Endothelial cell (in vitro differentiated cells): ENCODE measurements at regions not wholly inside any gene's neighbourhood (a gene's known extent, or its start where the extent isn't known, plus 50 kb on each side); places are given as distances from the start of the nearest gene placed in this dataset.

Experiments
- DNase-seq: peaks from one replicate; pipeline ENCODE4 v3.0.0; 2021; ENCODE audit warnings: low spot score
- H3K27ac Mint-ChIP-seq: one replicate; pipeline ENCODE4 v1.8.0; 2021; ENCODE audit warnings: mixed read lengths, inconsistent platforms; ENCODE audit not compliant: unreplicated experiment
- H3K27me3 Mint-ChIP-seq: one replicate; pipeline ENCODE4 v1.8.0; 2021; ENCODE audit warnings: mild to moderate bottlenecking, moderate library complexity, mixed read lengths, inconsistent platforms; ENCODE audit not compliant: unreplicated experiment
- H3K36me3 Mint-ChIP-seq: one replicate; pipeline ENCODE4 v1.8.0; 2021; ENCODE audit warnings: mild to moderate bottlenecking, low read depth, mixed read lengths, inconsistent platforms; ENCODE audit not compliant: unreplicated experiment
- H3K4me1 Mint-ChIP-seq: one replicate; pipeline ENCODE4 v1.8.0; 2021; ENCODE audit warnings: mild to moderate bottlenecking, mixed read lengths, inconsistent platforms; ENCODE audit not compliant: unreplicated experiment
- H3K4me3 Mint-ChIP-seq: one replicate; pipeline ENCODE4 v1.8.0; 2021; ENCODE audit warnings: mild to moderate bottlenecking, mixed read lengths, inconsistent platforms; ENCODE audit not compliant: unreplicated experiment
- H3K9me3 Mint-ChIP-seq: one replicate; pipeline ENCODE4 v1.8.0; 2021; ENCODE audit warnings: mixed read lengths, inconsistent platforms; ENCODE audit not compliant: unreplicated experiment
- CTCF ChIP-seq: fragments of 200-600 bp; sonication (generic); IDR thresholded peaks from one replicate; pipeline ENCODE4 v1.5.0; 2021; ENCODE audit warnings: antibody characterized with exemption; ENCODE audit not compliant: unreplicated experiment

GRCh38 chr10:130962240-130963051, 349.1 kb downstream of the TCERG1L start:
- peaks cover 9% of the 10 kb centered on the region for H3K27me3 Mint-ChIP-seq
- H3K36me3 Mint-ChIP-seq = peaks cover 10% of the 10 kb centered on the region
- no peak for TF ChIP-seq CTCF
- DNase-seq = no peak
- H3K4me3 Mint-ChIP-seq = no peak overlapping the region
- H3K27ac Mint-ChIP-seq = no peak overlapping the region
- peaks cover 74% of the 10 kb centered on the region for H3K9me3 Mint-ChIP-seq
- H3K4me1 Mint-ChIP-seq = no peaks in the 10 kb centered on the region

GRCh38 chr10:130963052-130963393, 348.5 kb downstream of the TCERG1L start:
- Mint-ChIP-seq H3K36me3 (peaks cover 10% of the 10 kb centered on the region), H3K4me1 (no peaks in the 10 kb centered on the region), H3K4me3 (no peak overlapping the region), H3K9me3 (peaks cover 74% of the 10 kb centered on the region), H3K27me3 (peaks cover 9% of the 10 kb centered on the region), H3K27ac (no peak overlapping the region)
- TF ChIP-seq CTCF = no peak
- no peak for DNase-seq

- no peak for DNase-seq
- Mint-ChIP-seq H3K4me3 (no peak overlapping the region), H3K27me3 (peaks cover 9% of the 10 kb centered on the region), H3K27ac (no peak overlapping the region), H3K9me3 (peaks cover 66% of the 10 kb centered on the region), H3K36me3 (peaks cover 10% of the 10 kb centered on the region), H3K4me1 (no peaks in the 10 kb centered on the region)
- no peak for TF ChIP-seq CTCF
These were observed 347.6 kb downstream of the TCERG1L start for GRCh38 chr10:130963786-130964522.

GRCh38 chr10:130964771-130965170, 346.8 kb downstream of the TCERG1L start:
- Mint-ChIP-seq H3K4me3 (no peak overlapping the region), H3K36me3 (peaks cover 10% of the 10 kb centered on the region), H3K27me3 (peaks cover 9% of the 10 kb centered on the region), H3K4me1 (no peaks in the 10 kb centered on the region), H3K27ac (no peak overlapping the region), H3K9me3 (peaks cover 62% of the 10 kb centered on the region)
- no peak for DNase-seq
- no peak for TF ChIP-seq CTCF

GRCh38 chr10:130967161-130967560, 344.4 kb downstream of the TCERG1L start:
- peaks cover 8% of the 10 kb centered on the region for H3K36me3 Mint-ChIP-seq
- no peak for DNase-seq
- no peaks in the 10 kb centered on the region for H3K4me1 Mint-ChIP-seq
- no peak for TF ChIP-seq CTCF
- H3K9me3 Mint-ChIP-seq = peaks cover 48% of the 10 kb centered on the region
- H3K4me3 Mint-ChIP-seq = no peak overlapping the region
- H3K27ac Mint-ChIP-seq = no peak overlapping the region
- H3K27me3 Mint-ChIP-seq = peaks cover 5% of the 10 kb centered on the region
